Vagina (tissue), 2 donors: ENCODE measurements at regions not wholly inside any gene's neighbourhood (a gene's known extent, or its start where the extent isn't known, plus 50 kb on each side); places are given as distances from the start of the nearest gene placed in this dataset.

Source experiments
- DNase-seq, 2 donors: peaks; one replicate each; pipeline ENCODE4 v3.0.0-alpha.2; 2017; ENCODE audit errors: extremely low spot score in 2 of 2
- H3K27ac ChIP-seq: fragments of 200-600 bp; sonication (generic); one replicate; pipeline ENCODE4 v1.5.1; 2019
- H3K27me3 ChIP-seq: fragments of 200-600 bp; sonication (generic); one replicate; pipeline ENCODE4 v1.5.1; 2019
- H3K36me3 ChIP-seq, 2 donors: fragments of 200-600 bp; sonication (generic); one replicate each; pipeline ENCODE4 v1.5.1; 2017 to 2019
- H3K4me1 ChIP-seq: fragments of 200-600 bp; sonication (generic); one replicate; pipeline ENCODE4 v1.5.1; 2019
- H3K4me3 ChIP-seq, 2 donors: fragments of 200-600 bp; sonication (generic); 1 replicate in 1 of 2; 2 replicates in 1 of 2; pipeline ENCODE4 v1.5.1; 2016 to 2019
- H3K9me3 ChIP-seq: fragments of 200-600 bp; sonication (generic); one replicate; pipeline ENCODE4 v1.5.1; 2019
- POLR2A ChIP-seq, 2 donors: fragments of 450-650 bp; IDR thresholded peaks; one replicate each; pipeline ENCODE4 v1.6.1; 2017; ENCODE audit warnings: antibody characterized with exemption in 2 of 2, mild to moderate bottlenecking in 2 of 2, moderate library complexity in 2 of 2
- POLR2AphosphoS5 ChIP-seq, 2 donors: sonication (generic); formaldehyde crosslinking; IDR thresholded peaks; one replicate each; pipeline ENCODE4 v1.9.0; 2017; ENCODE audit warnings: antibody characterized with exemption in 2 of 2, mild to moderate bottlenecking in 2 of 2, low read depth in 1 of 2; ENCODE audit not compliant: insufficient read depth in 1 of 2
- intact Hi-C: fragments of 100-400 bp; cut with DNase I; formaldehyde crosslinking; loops from one replicate; pipeline ENCODE4 v1.15.1; 2023
- TF ChIP-seq, protein P1 (sequence below), 3 experiments: fragments of 450-650 bp in 2 of 3; fragments of 200-600 bp in 1 of 3; sonication (generic) in 1 of 3; IDR thresholded peaks; one replicate each; pipeline ENCODE4 v1.5.1; 2017 to 2019; ENCODE audit warnings: antibody characterized with exemption in 3 of 3, mild to moderate bottlenecking in 2 of 3, moderate library complexity in 2 of 3

DNA sequence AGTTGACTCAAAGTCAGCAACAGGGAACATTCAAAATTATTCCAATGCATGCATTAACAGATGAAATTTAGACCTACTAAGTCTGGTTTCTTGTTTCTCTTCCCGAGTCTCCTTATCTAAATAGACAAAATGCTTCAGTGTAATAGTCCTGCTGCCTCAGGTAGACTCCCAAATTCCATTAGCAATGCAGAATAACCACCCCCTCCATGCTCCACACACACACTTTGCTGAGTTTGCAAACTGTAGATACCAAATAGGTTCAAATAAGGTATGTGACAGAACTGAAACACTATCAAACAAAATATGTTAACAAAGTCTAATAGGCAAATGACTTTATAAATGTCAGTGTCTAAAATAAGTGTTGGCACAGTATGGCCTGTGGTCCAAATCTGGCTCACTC, 451.1 kb upstream of the SOX5 start:
- intact Hi-C loops, result no loop called here
- no peaks in the 10 kb centered on the region for H3K4me1 ChIP-seq
- no peak for DNase-seq
- H3K27ac ChIP-seq, result no peak overlapping the region
- TF ChIP-seq POLR2AphosphoS5 (IDR thresholded peaks at IDR 0.05; ENCODE audit: insufficient read depth in 1 of 2, low read depth in 1 of 2) (no peak), POLR2A (IDR thresholded peaks at IDR 0.05) (no peak)
- TF ChIP-seq, protein P1, sequence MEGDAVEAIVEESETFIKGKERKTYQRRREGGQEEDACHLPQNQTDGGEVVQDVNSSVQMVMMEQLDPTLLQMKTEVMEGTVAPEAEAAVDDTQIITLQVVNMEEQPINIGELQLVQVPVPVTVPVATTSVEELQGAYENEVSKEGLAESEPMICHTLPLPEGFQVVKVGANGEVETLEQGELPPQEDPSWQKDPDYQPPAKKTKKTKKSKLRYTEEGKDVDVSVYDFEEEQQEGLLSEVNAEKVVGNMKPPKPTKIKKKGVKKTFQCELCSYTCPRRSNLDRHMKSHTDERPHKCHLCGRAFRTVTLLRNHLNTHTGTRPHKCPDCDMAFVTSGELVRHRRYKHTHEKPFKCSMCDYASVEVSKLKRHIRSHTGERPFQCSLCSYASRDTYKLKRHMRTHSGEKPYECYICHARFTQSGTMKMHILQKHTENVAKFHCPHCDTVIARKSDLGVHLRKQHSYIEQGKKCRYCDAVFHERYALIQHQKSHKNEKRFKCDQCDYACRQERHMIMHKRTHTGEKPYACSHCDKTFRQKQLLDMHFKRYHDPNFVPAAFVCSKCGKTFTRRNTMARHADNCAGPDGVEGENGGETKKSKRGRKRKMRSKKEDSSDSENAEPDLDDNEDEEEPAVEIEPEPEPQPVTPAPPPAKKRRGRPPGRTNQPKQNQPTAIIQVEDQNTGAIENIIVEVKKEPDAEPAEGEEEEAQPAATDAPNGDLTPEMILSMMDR (IDR thresholded peaks at IDR 0.05), result no peak
- H3K36me3 ChIP-seq, result no peaks in the 10 kb centered on the region
- no peaks in the 10 kb centered on the region for H3K9me3 ChIP-seq
- no peaks in the 10 kb centered on the region for H3K27me3 ChIP-seq
- no peak overlapping the region for H3K4me3 ChIP-seq

DNA sequence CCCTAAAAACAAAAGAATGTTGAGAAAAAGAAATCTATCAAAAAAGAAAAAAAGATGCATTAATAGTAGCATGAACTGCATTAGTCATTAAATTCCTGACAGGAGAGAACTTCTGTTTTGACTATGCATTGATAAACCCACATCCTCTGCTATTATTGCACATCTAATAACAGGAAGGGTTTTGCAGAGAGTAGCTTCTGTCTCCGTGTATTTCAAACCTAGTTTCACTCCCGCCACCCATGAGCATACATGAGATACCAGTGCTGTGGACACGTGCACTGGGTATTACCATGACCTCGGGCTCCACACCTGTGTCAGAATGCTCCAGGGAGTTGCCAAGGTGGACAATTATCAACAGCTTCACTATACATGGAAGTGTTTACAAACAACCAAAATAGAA, 449.1 kb upstream of the SOX5 start:
- no peaks in the 10 kb centered on the region for H3K9me3 ChIP-seq
- H3K36me3 ChIP-seq, result no peaks in the 10 kb centered on the region
- intact Hi-C loops, result no loop called here
- H3K27me3 ChIP-seq, result no peaks in the 10 kb centered on the region
- TF ChIP-seq, protein P1 (IDR thresholded peaks at IDR 0.05), result no peak
- TF ChIP-seq POLR2AphosphoS5 (IDR thresholded peaks at IDR 0.05; ENCODE audit: insufficient read depth in 1 of 2, low read depth in 1 of 2) (no peak), POLR2A (IDR thresholded peaks at IDR 0.05) (no peak)
- no peaks in the 10 kb centered on the region for H3K4me1 ChIP-seq
- no peak overlapping the region for H3K4me3 ChIP-seq
- no peak for DNase-seq
- H3K27ac ChIP-seq, result no peak overlapping the region

DNA sequence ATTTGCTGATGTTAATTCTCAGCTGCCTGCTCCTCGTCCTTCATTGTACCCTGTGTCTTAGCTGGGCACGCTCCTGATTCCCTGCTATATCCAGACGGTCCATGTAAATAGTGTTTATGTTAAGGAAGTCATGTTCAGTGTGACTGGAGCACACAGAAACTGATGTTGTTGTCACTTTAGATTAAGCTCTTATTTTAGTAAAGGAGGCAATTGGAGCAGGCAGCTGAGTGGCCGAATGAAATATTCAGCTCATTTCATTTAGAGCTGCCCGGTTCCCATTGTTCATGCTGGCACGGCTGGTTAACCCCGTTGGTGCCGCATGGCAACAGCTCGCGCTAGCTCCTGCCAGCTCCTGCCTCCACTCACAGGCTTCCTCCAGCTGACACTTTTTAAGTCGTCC, 446.8 kb upstream of the SOX5 start:
- Histone ChIP-seq H3K4me1 (no peaks in the 10 kb centered on the region), H3K36me3 (no peaks in the 10 kb centered on the region), H3K27me3 (no peaks in the 10 kb centered on the region), H3K27ac (no peak overlapping the region), H3K4me3 (no peak overlapping the region), H3K9me3 (no peaks in the 10 kb centered on the region)
- DNase-seq, result no peak
- TF ChIP-seq, protein P1 (IDR thresholded peaks at IDR 0.05), result no peak
- TF ChIP-seq POLR2AphosphoS5 (IDR thresholded peaks at IDR 0.05; ENCODE audit: insufficient read depth in 1 of 2, low read depth in 1 of 2) (no peak), POLR2A (IDR thresholded peaks at IDR 0.05) (no peak)
- intact Hi-C loops, result no loop called here

DNA sequence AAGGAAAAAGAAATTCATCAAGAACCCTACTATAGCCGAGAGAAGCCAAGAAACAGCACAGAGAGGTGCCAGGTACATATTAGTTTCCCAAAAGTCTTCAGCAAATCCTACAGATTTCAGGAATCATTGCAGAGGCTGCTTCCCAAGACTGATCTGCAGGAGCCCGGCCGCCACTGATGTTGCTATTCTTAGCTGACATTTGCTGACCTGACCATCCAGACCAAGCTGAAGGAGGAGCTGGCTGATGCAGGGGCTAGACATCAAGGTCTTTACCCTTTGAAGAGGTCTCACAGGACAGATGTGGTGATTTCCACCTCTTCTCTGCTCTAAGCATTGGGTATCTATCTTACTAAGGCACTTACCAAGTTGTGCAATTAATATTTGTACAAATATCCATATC, 444.8 kb upstream of the SOX5 start:
- no peak overlapping the region for H3K27ac ChIP-seq
- no peaks in the 10 kb centered on the region for H3K4me1 ChIP-seq
- intact Hi-C loops, result no loop called here
- H3K9me3 ChIP-seq, result no peaks in the 10 kb centered on the region
- no peak overlapping the region for H3K4me3 ChIP-seq
- H3K36me3 ChIP-seq, result no peaks in the 10 kb centered on the region
- H3K27me3 ChIP-seq, result no peaks in the 10 kb centered on the region
- DNase-seq, result no peak
- TF ChIP-seq POLR2A (IDR thresholded peaks at IDR 0.05) (no peak), POLR2AphosphoS5 (IDR thresholded peaks at IDR 0.05; ENCODE audit: insufficient read depth in 1 of 2, low read depth in 1 of 2) (no peak)
- TF ChIP-seq, protein P1 (IDR thresholded peaks at IDR 0.05), result no peak

DNA sequence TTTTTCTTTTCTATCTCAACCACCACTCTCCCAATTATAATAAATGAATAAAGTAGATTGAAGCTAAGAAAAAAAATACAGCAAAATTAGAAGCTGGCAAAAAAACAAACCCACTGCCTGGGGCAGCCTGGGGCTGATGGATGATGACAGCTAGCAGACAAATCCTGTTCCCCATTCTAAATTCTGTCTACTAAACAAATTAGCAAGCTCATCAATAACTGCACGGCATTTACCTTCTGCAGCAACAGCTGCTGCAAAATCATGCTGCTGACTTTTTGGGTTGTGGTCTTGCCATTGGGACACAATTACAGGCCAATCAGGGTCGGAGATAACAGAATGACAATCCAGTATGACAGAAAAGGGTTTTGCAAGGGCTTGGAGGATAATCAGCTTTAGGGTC, 443.6 kb upstream of the SOX5 start:
- TF ChIP-seq, protein P1 (IDR thresholded peaks at IDR 0.05), result no peak
- TF ChIP-seq POLR2AphosphoS5 (IDR thresholded peaks at IDR 0.05; ENCODE audit: insufficient read depth in 1 of 2, low read depth in 1 of 2) (no peak), POLR2A (IDR thresholded peaks at IDR 0.05) (no peak)
- H3K36me3 ChIP-seq, result no peaks in the 10 kb centered on the region
- H3K27me3 ChIP-seq, result no peaks in the 10 kb centered on the region
- no peak overlapping the region for H3K27ac ChIP-seq
- H3K9me3 ChIP-seq, result no peaks in the 10 kb centered on the region
- intact Hi-C loops, result no loop called here
- no peak overlapping the region for H3K4me3 ChIP-seq
- H3K4me1 ChIP-seq, result no peaks in the 10 kb centered on the region
- DNase-seq, result no peak
